B cell (primary cell): ENCODE measurements at regions not wholly inside any gene's neighbourhood (a gene's known extent, or its start where the extent isn't known, plus 50 kb on each side); places are given as distances from the start of the nearest gene placed in this dataset.

Experiments used
- ATAC-seq: fragments of 200-7000 bp; cut with Tn5 transposase; one replicate; pipeline ENCODE4 v1.10.0; 2021; ENCODE audit warnings: low read depth, mild to moderate bottlenecking, moderate number of reproducible peaks, moderate library complexity
- CTCF ChIA-PET: fragments of 350-600 bp; sonication (Branson Sonifier 250); formaldehyde crosslinking; loops from one replicate; lab custom pipeline; 2021; ENCODE audit warnings: antibody characterized with exemption, inconsistent platforms; lab: Charles Lee
- POLR2A ChIA-PET: fragments of 350-600 bp; sonication (Branson Sonifier 250); formaldehyde crosslinking; loops from one replicate; lab custom pipeline; 2021; ENCODE audit warnings: antibody characterized with exemption; lab: Charles Lee
- DNase-seq: peaks from one replicate; pipeline ENCODE4 v3.0.0; 2013
- H2AFZ ChIP-seq: 2 replicates; pipeline ENCODE4 v1.6.1; 2012; ENCODE audit warnings: mild to moderate bottlenecking, low read depth, low read length; ENCODE audit not compliant: insufficient read depth, poor library complexity, severe bottlenecking
- H3K27ac ChIP-seq, 2 donors: 1 replicate in 1 of 2; 2 replicates in 1 of 2; pipeline ENCODE4 v1.5.1; 2012 to 2013; ENCODE audit warnings: low read length in 2 of 2, mild to moderate bottlenecking in 2 of 2, moderate library complexity in 1 of 2
- H3K27me3 ChIP-seq, 4 experiments: fragments of 200-600 bp in 1 of 4; sonication (generic) in 1 of 4; replicated peaks in 1 of 4; 1 replicate in 2 of 4; 2 replicates in 2 of 4; pipeline versions ENCODE4 v1.6.1 to v1.7.0; 2013 to 2016; ENCODE audit warnings: low read length in 3 of 4, mild to moderate bottlenecking in 2 of 4, mixed read lengths in 1 of 4, moderate library complexity in 1 of 4; ENCODE audit not compliant: insufficient read depth in 4 of 4, control insufficient read depth in 3 of 4; ENCODE audit errors: control extremely low read depth in 1 of 4
- H3K36me3 ChIP-seq, 2 experiments: replicated peaks in 1 of 2; 1 replicate in 1 of 2; 2 replicates in 1 of 2; pipeline versions ENCODE4 v1.6.1 to v1.7.1; 2013; ENCODE audit warnings: low read length in 1 of 2; ENCODE audit not compliant: insufficient read depth in 2 of 2, control insufficient read depth in 1 of 2; ENCODE audit errors: control extremely low read depth in 1 of 2, extremely low read depth in 1 of 2
- H3K4me1 ChIP-seq, 2 donors: fragments of 200-600 bp in 1 of 2; sonication (generic) in 1 of 2; 1 replicate in 1 of 2; 2 replicates in 1 of 2; pipeline versions ENCODE4 v1.5.1 to v1.6.1; 2013 to 2017; ENCODE audit warnings: low read length in 2 of 2; ENCODE audit not compliant: control insufficient read depth in 2 of 2, insufficient read depth in 2 of 2
- H3K4me2 ChIP-seq: replicated peaks from 2 replicates; pipeline ENCODE3; 2012; ENCODE audit warnings: mild to moderate bottlenecking, low read depth, low read length; ENCODE audit not compliant: poor library complexity, severe bottlenecking
- H3K4me3 ChIP-seq, 5 experiments: fragments of 200-600 bp in 1 of 5; sonication (generic) in 1 of 5; 1 replicate in 3 of 5; 2 replicates in 2 of 5; pipeline versions ENCODE4 v1.5.1 to v1.7.0; 2011 to 2016; ENCODE audit warnings: low read length in 4 of 5, mild to moderate bottlenecking in 4 of 5, low read depth in 2 of 5, control low read depth in 1 of 5, moderate library complexity in 1 of 5; ENCODE audit not compliant: insufficient read depth in 1 of 5; ENCODE audit errors: control extremely low read depth in 1 of 5, extremely low read depth in 1 of 5
- H3K79me2 ChIP-seq: fragments of 200-600 bp; sonication (generic); one replicate; pipeline ENCODE4 v1.6.0; 2016; ENCODE audit warnings: low read length; ENCODE audit not compliant: control insufficient read depth, insufficient read depth
- H3K9ac ChIP-seq: fragments of 200-600 bp; sonication (generic); 2 replicates; pipeline ENCODE4 v1.6.1; 2017; ENCODE audit warnings: mild to moderate bottlenecking, low read length, moderate library complexity
- H3K9me3 ChIP-seq, 3 donors: one replicate each; pipeline versions ENCODE4 v1.6.1 to v1.7.1; 2013; ENCODE audit warnings: low read length in 2 of 3; ENCODE audit not compliant: control insufficient read depth in 2 of 3, insufficient read depth in 1 of 3; ENCODE audit errors: control extremely low read depth in 1 of 3
- H4K20me1 ChIP-seq: 2 replicates; pipeline ENCODE4 v1.6.0; 2012; ENCODE audit warnings: mild to moderate bottlenecking, low read length; ENCODE audit not compliant: insufficient read depth, control insufficient read depth, poor library complexity, severe bottlenecking
- H3K27ac Mint-ChIP-seq: one replicate; pipeline ENCODE4 v1.8.0; 2021; ENCODE audit warnings: mixed read lengths
- H3K27me3 Mint-ChIP-seq: one replicate; pipeline ENCODE4 v1.8.0; 2021; ENCODE audit warnings: mixed read lengths
- H3K4me1 Mint-ChIP-seq: one replicate; pipeline ENCODE4 v1.8.0; 2021; ENCODE audit warnings: mixed read lengths
- H3K4me3 Mint-ChIP-seq: one replicate; pipeline ENCODE4 v1.8.0; 2021; ENCODE audit warnings: mixed read lengths
- H3K9me3 Mint-ChIP-seq: one replicate; pipeline ENCODE4 v1.8.0; 2022; ENCODE audit warnings: mixed read lengths; ENCODE audit not compliant: insufficient read depth
- CTCF ChIP-seq: fragments of 200-600 bp; IDR thresholded peaks from one replicate; pipeline ENCODE4 v1.8.0; 2022; ENCODE audit warnings: antibody characterized with exemption, mild to moderate bottlenecking
- EZH2 ChIP-seq: IDR thresholded peaks from 2 replicates; pipeline ENCODE4 v1.6.1; 2012; ENCODE audit warnings: borderline replicate concordance, low read depth, mild to moderate bottlenecking, moderate library complexity, low read length; ENCODE audit not compliant: insufficient read depth, poor library complexity, severe bottlenecking
- WGBS: methylation state at CpG from one replicate; pipeline ENCODE4 v1.1.5; 2013; ENCODE audit warnings: missing lambda C conversion rate; ENCODE audit not compliant: insufficient coverage; 5-methylcytosine and 5-hydroxymethylcytosine counted together
- intact Hi-C: fragments of 100-400 bp; cut with micrococcal nuclease; formaldehyde crosslinking; loops from one replicate; pipeline ENCODE4 v1.10.0; 2022

GRCh38 chr2:7191932-7192331, 274.7 kb downstream of the RNF144A start:
- no peak overlapping the region for H3K4me3 Mint-ChIP-seq
- no peaks in the 10 kb centered on the region for H3K9me3 Mint-ChIP-seq
- intact Hi-C loops = no loop called here
- Histone ChIP-seq H3K36me3 (no peaks in the 10 kb centered on the region), H4K20me1 (no peaks in the 10 kb centered on the region), H3K4me2 (no peak overlapping the region), H3K4me3 (no peak overlapping the region), H3K4me1 (no peaks in the 10 kb centered on the region), H3K9ac (no peak overlapping the region), H3K79me2 (no peaks in the 10 kb centered on the region), H3K27me3 (no peaks in the 10 kb centered on the region), H3K9me3 (no peaks in the 10 kb centered on the region), H3K27ac (no peak overlapping the region), H2AFZ (no peak overlapping the region)
- TF ChIP-seq CTCF (no peak), EZH2 (no peak)
- no peaks in the 10 kb centered on the region for H3K27me3 Mint-ChIP-seq
- no peak overlapping the region for H3K27ac Mint-ChIP-seq
- no peaks in the 10 kb centered on the region for H3K4me1 Mint-ChIP-seq
- ATAC-seq (no peak), DNase-seq (no peak)
- ChIA-PET CTCF (no interaction called here), POLR2A (no interaction called here)
- 100% methylated on average over 1 of the region's 4 CpGs for WGBS

- Histone ChIP-seq H3K4me2 (no peak overlapping the region), H3K9me3 (no peaks in the 10 kb centered on the region), H3K4me3 (no peak overlapping the region), H4K20me1 (no peaks in the 10 kb centered on the region), H3K27me3 (no peaks in the 10 kb centered on the region), H3K9ac (no peak overlapping the region), H3K36me3 (no peaks in the 10 kb centered on the region), H3K4me1 (no peaks in the 10 kb centered on the region), H2AFZ (no peak overlapping the region), H3K79me2 (no peaks in the 10 kb centered on the region), H3K27ac (no peak overlapping the region)
- Mint-ChIP-seq H3K27ac (no peak overlapping the region), H3K27me3 (no peaks in the 10 kb centered on the region), H3K4me1 (no peaks in the 10 kb centered on the region), H3K9me3 (no peaks in the 10 kb centered on the region), H3K4me3 (no peak overlapping the region)
- TF ChIP-seq EZH2 = no peak
- TF ChIP-seq CTCF = no peak
- intact Hi-C loops = no loop called here
- ATAC-seq (no peak), DNase-seq (no peak)
- ChIA-PET POLR2A (no interaction called here), CTCF (no interaction called here)
These were observed 276.2 kb downstream of the RNF144A start for GRCh38 chr2:7193457-7193856.
